NCI-H187 treated with DMSO at 0.1 percent for 48 hours (cell line): ENCODE measurements at regions not wholly inside any gene's neighbourhood (a gene's known extent, or its start where the extent isn't known, plus 50 kb on each side); places are given as distances from the start of the nearest gene placed in this dataset.

Source experiments
- DNase-seq: peaks from one replicate; lab custom pipeline; 2025; lab: John Stamatoyannopoulos, UW

DNA sequence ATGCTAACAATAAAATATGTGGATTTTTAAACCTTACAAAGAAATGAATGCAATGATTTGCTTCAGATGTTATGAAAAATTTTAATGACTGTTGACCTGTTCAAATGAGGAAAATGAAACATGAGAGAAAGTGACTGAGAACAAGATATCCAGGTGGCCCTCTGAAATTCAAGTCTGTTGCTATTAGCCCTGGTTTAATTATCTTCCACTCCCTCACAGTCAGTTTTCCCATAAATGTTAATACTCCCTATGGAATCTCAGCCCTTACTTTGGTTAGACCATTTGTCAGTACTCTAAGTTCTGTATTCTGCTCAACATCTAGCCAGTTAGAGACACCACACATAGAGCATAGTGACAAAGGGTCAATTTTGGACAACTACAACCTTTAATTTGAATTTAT, 327.8 kb downstream of the PDGFC start:
- DNase-seq, result no peak

- no peak for DNase-seq
Observed at GRCh38 chr4:156642161-156642560, 329.4 kb downstream of the PDGFC start.

- DNase-seq, result no peak
Observed at GRCh38 chr4:156638925-156639605, 332.5 kb downstream of the PDGFC start.

GRCh38 chr4:156638334-156638733, 333.3 kb downstream of the PDGFC start:
- no peak for DNase-seq

GRCh38 chr4:156636381-156636780, 335.2 kb downstream of the PDGFC start:
- no peak for DNase-seq

DNA sequence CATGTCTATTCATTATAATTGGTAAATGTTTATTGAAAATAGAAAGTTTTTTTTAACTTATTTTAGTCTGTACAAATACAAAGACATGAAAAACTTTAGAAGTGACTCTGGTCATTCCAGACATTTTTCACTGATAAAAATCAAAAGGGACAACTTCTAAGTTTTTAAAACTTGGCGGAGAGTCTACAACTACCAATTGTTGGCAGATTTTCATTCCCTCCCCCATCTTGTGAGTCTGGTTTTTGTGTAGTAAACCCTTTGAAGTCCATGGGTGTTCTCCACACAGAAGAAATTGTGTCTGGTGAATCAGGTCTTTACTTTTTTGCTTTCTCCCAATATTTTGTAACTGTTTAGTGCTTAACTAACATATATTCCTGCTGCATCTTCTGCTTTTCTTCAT, 336.5 kb downstream of the PDGFC start:
- no peak for DNase-seq

DNA sequence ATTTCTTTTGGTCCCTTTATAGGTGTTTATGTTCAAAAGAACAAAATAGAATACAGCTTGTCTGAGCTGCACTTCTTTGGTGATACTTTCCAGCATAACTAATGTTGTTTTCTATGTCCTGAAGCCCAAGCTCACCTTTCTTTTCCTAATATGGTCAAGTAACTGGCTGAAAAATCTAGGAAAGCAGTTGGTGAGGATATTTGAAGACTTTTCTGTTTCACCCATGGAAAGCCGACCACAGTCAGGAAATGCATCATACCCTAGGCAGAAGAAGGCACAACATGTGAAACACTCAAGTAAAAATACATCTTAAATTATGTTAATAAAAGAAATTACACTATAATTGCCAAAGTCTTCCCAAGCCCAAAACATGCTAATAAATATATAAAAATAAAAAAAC, 337.0 kb downstream of the PDGFC start:
- no peak for DNase-seq

- no peak for DNase-seq
Observed at GRCh38 chr4:156633847-156634246, 337.8 kb downstream of the PDGFC start.

DNA sequence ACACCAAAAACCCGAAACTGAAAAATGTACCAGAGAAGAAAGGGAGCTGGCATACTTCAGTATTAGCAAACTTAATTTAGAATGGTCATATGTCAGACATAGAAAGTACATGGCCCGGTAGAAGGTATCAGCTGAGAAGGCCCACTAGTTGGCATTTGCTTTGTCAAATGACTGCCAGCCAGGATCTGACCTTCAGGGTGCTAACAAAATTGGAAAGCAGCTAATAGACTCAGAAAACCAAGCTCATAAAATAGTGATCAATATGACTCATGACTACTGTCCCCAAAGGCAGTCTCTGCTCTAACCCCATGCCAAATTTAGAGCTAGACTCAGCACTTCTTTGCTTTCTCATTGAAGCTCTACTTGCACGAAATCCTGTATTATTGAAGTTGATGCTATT, 342.7 kb downstream of the PDGFC start:
- no peak for DNase-seq

DNA sequence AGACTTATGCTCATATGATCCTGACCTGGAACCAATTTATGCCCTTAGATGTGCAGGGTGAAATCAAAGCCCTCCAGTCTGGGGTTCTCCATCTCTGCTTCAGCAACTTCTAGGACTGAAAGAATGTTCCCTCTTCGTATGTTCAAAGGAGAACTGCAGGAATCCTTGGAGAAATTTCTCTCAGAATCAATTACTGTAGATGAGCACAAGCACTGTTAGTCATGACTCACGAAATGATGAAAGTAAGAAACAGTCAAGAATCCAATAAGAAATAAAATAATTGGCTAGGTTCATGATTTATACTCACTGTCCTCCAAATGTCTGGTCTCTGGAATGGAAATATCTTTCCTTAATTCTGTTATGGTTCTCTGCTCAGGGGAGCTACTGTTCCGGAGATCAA, 348.2 kb downstream of the PDGFC start:
- no peak for DNase-seq

GRCh38 chr4:156620786-156621185, 350.8 kb downstream of the PDGFC start:
- DNase-seq, result no peak

DNA sequence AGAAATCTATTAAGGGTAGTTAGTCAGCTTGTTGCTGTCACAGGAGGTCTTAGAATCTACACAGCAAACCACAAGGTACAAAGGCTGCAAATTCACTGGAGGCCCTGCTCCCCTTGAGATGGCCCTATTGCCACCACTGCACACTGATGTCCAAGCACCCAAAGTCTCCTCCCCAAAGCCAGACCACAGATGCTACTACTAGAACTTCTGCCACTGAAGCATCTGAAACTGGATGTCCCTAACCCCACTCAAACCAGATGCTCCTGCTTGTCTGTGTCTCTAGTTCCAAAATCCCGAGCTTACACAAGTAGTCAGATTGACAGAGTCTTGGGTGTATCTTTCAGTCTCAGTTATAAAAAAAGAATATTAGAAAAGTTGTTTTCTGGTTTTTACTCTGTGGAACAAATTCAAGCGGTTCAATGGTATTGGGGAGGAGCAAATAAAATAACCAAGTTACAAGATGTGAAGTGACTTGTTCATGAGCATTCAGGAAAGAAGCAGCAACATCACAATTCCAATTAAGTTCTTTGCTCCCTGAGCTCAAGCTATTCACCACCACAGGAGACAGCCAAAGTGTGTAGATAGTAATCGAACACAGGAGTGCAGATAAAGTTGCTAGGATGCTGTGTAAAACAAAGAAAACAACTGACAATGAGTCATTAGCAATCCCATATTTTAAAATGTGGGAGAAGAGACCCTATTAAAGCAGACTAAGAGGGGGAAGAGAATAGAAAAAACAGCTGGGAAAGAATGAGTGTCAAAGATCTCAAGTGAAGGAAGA, 352.3 kb downstream of the PDGFC start:
- DNase-seq, result no peak

DNA sequence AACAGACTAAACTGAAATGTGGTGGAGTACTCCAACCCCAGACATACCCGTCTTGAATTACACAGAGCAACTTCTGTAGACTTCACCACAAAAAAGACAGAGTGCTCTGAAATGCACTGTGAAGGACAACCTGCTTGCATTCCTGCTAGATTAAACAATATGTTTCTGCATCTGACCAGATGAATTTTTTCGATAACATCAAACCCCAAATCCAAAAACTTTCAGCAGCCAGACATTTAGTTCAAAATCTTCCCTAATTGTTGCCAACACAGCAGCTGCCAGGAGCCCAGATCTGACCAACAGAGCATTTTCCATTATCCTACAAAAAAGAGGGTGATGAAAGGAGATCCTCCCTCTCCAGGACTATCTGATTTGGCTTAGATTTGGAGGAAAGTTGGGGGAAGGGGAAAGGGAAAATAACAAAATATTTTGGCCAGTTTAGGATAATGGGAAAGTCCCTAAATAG, 356.5 kb downstream of the PDGFC start:
- DNase-seq, result no peak

DNA sequence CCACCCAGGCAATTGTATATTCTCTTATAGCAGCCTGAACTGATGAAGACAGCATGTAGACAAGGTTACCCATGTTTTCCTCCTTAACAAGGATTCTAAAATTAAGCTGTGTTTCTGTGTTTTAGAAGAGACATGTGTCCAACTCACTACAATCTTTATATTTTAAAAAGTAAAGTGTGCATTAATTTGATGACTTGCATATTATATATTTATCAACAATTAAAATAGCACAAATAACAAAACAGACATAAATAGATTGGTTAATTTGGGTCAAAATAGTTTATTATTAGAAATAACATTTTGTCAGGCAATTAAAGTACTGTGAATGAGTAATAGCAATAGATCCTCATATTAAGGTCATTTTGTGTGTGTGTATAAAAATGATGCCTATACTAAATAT, 357.1 kb downstream of the PDGFC start:
- DNase-seq, result no peak

- DNase-seq, result no peak
Observed at GRCh38 chr4:156609421-156609820, 362.2 kb downstream of the PDGFC start.

DNA sequence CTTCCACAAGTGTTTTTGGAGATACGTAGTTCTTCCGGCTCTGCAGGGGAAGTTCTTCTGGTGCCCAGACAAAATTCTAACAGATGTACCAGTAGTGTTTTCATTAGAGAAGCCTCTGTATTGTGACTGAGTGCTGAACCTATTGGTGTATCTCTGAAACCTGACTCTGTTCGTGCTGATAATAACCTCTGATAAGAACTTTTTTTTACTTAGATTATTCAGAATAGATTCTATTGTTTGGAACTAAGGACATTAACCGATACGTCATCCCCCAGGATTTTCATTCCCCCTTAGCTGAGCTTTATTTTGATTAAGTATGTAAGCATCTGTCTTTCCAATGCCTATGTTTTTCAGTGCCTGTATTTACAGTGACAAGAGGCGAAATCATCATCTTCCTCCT, 362.9 kb downstream of the PDGFC start:
- DNase-seq, result no peak

DNA sequence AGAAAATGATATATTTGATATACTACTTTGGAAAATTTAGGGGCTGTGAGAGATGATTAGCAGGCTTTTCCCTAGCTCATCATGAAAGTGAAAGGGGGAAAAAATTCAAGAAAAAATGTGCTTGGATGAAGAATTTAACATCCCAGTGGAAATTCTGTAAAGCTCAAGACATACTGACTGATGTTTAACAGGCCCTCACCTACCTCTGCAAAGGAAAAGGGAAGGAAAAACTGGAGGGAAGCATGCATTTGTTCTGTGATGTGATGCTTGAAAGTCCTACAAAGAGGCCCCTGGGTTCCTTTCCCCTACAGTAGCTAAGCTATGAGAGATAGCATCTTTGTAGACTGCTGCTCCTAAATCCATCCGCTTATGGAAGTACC, 364.1 kb downstream of the PDGFC start:
- no peak for DNase-seq

DNA sequence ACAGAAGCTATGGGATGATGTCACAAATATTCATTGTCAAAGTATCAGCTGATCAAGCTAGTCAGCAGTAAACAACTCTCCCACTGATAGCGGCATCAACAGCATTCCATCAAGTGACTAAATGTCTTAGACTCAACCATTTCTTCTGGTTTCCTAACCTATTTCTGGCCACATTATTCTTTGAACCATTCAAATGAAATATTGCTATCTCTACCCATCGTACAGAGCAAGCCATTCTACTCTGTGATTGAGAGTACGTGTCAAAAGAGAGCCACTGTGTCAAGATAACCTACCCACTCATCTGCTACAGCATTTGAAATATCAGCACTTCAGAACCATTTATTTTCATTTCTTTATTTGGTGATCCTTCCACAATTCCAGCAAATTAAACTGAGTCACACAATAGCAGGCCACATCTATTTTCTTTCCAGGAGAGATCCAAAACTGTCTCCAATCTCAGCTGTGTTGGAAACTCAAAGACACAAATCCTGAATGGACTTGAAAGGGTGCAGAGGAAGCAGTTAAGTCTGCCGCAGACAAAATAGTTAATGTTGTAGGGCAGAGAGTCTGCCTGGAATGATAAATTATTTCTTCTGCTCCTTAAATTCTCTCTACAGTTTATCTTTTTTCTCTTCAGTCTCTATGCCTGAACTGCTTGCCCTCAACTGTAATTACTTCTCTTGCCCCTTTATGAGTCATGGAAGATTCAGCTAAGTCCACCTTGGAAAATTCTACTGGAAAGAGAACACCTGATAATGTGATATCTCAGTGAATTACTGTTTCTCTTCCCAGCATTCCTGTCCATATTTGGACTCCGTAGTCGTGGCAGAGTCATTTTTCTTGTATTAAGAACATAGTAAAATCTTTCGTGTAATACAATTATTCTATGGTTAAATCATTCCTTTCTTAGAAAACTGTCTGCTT, 364.8 kb downstream of the PDGFC start:
- no peak for DNase-seq

- DNase-seq, result no peak
Observed at GRCh38 chr4:156598138-156598681, 373.4 kb downstream of the PDGFC start.

DNA sequence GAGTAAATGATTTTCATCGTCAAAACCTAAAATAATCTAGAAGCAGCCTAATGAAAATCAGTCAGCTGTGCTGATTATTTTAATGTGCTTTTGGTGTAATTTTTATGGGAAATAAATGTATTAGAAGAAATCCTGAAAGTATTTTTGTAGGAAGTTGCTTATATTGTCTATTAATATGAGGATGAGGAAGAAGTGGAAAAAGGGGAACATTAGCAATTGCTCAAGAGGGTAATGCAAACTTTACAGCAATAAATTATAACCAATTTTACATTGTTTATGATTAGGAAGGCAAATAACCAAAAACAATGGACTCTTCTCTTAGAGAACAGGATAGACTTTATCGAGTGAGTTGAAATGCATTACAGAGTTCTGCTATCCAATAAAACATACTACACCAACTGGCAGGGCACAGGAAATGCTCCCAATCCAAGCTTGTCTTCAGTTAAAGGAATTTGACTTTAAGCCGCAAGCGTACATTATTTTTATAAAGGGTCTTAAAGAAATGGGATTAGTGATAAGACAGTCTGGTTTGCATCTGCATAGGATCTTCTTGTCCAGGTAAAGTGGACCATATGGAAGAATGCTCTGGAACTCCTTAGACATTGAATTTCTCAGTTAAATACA, 374.8 kb downstream of the PDGFC start:
- no peak for DNase-seq

DNA sequence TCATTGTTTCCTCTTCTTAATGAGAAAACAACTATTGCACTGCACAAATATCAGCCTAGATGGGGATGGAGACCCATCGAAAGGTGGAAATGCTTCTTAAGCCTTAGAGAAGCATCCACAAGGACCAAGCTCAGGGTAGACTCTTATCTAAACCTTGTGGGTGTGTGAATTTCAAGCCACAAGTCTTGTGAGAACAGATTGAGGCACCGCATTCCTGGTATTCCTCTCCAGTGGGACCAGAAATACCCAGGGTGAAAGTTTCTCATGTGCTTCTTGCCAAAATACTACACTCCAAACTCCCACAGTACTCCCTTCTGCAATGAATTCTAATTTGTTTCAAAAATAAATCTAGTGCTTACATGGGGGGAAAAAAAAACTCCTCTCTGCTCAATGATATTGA, 375.6 kb downstream of the PDGFC start:
- no peak for DNase-seq

DNA sequence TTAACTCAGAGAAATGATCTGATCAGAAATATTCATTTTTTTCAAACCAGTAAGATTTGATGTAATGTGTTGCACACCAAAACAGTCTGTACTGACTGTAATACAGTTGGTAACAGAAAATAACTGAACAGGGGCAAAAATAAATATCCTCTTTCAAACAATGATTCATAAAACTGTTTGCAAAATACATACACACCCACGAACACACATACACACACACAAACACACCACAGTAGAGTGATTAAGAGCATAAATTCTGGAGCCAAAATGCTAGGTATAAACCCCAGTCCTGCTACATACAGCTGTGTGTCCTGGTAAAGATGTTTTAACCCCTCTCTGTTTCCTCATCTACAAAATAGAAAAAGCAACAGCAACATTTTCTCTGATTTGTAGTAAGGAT, 376.6 kb downstream of the PDGFC start:
- DNase-seq, result no peak
